ENCODE measurements at regions not wholly inside any gene's neighbourhood (a gene's known extent, or its start where the extent isn't known, plus 50 kb on each side); places are given as distances from the start of the nearest gene placed in this dataset.

DNA sequence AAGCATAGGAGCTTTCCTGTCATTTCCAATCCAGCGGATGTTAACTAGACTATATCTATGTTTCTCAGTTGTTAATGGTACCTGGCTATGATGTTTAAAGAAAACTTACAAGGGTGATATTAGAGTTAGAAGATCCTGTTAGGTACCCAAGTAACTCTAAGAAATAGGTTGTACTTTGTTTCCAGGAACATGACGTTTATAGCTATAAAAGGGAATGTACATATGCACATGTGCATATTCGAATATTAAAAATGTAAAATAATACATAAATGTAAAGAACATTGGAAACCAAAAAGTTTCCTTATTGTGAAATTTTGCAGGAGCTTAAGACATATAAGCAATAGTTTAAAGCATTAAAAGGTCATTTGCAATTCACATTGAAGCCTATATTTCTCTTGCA lies 247.7 kb upstream of the EDIL3 start:
- no peaks in the 10 kb centered on the region for H3K4me1 ChIP-seq (ENCODE audit: insufficient read depth, poor library complexity, severe bottlenecking)
- H3K36me3 ChIP-seq (ENCODE audit: low read depth), result no peaks in the 10 kb centered on the region
- no peaks in the 10 kb centered on the region for H3K9me3 ChIP-seq (ENCODE audit: severe bottlenecking)
- DNase-seq (ENCODE audit: low spot score) (no peak), ATAC-seq (ENCODE audit: low read depth) (no peak)
- TF ChIP-seq, protein P1, sequence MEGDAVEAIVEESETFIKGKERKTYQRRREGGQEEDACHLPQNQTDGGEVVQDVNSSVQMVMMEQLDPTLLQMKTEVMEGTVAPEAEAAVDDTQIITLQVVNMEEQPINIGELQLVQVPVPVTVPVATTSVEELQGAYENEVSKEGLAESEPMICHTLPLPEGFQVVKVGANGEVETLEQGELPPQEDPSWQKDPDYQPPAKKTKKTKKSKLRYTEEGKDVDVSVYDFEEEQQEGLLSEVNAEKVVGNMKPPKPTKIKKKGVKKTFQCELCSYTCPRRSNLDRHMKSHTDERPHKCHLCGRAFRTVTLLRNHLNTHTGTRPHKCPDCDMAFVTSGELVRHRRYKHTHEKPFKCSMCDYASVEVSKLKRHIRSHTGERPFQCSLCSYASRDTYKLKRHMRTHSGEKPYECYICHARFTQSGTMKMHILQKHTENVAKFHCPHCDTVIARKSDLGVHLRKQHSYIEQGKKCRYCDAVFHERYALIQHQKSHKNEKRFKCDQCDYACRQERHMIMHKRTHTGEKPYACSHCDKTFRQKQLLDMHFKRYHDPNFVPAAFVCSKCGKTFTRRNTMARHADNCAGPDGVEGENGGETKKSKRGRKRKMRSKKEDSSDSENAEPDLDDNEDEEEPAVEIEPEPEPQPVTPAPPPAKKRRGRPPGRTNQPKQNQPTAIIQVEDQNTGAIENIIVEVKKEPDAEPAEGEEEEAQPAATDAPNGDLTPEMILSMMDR (IDR thresholded peaks at IDR 0.05; ENCODE audit: poor library complexity, severe bottlenecking), result no peak
- H3K27ac ChIP-seq (ENCODE audit: poor library complexity, severe bottlenecking), result no peak overlapping the region
- H3K4me3 ChIP-seq (ENCODE audit: severe bottlenecking), result no peak overlapping the region
- no peaks in the 10 kb centered on the region for H3K27me3 ChIP-seq (ENCODE audit: insufficient read depth, poor library complexity, severe bottlenecking)

DNA sequence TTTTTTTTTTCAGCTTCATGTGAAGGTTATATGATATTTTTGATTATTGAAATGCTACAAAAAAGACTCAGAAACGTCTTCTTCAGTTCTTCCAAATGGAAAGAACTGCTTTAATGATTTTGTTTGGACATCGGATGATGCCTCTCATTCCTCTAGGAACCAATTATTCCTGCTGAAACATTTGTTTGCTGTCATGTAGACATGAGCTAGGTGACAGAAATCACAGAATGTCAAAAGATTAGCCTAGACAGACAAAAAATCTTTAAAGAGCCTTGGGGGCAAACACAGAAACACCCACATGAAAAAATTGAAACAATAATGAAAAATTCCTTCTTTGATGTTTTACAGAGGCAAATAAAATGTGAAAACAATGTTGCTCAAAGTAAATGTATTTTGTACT lies 244.2 kb upstream of the EDIL3 start:
- TF ChIP-seq, protein P1 (IDR thresholded peaks at IDR 0.05; ENCODE audit: poor library complexity, severe bottlenecking), result no peak
- Histone ChIP-seq H3K36me3 (ENCODE audit: low read depth) (no peaks in the 10 kb centered on the region), H3K9me3 (ENCODE audit: severe bottlenecking) (no peaks in the 10 kb centered on the region), H3K4me1 (ENCODE audit: insufficient read depth, poor library complexity, severe bottlenecking) (no peaks in the 10 kb centered on the region), H3K4me3 (ENCODE audit: severe bottlenecking) (no peak overlapping the region), H3K27ac (ENCODE audit: poor library complexity, severe bottlenecking) (no peak overlapping the region), H3K27me3 (ENCODE audit: insufficient read depth, poor library complexity, severe bottlenecking) (no peaks in the 10 kb centered on the region)
- ATAC-seq (ENCODE audit: low read depth), result no peak
- DNase-seq (ENCODE audit: low spot score), result no peak

DNA sequence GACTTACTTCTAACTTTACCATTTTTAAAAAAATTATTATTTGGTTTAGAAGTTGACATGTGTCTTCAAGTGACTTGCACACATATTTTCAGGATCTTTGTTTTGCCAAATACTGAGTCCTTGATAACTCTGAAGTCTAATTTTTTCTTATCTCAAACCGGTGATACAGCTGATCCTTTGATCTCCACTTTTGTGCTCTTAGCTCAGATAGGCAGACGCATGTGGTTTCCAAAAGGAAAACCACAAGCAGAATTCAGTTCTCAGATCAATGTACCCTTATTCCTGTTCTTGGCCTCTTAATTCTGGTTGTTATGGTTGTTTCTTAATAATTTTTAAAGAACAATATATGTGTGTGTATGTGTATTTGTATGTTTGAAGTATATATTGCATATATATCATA lies 238.3 kb upstream of the EDIL3 start:
- no peak overlapping the region for H3K4me3 ChIP-seq (ENCODE audit: severe bottlenecking)
- no peak overlapping the region for H3K27ac ChIP-seq (ENCODE audit: poor library complexity, severe bottlenecking)
- ATAC-seq (ENCODE audit: low read depth) (no peak), DNase-seq (ENCODE audit: low spot score) (no peak)
- H3K9me3 ChIP-seq (ENCODE audit: severe bottlenecking), result no peaks in the 10 kb centered on the region
- H3K36me3 ChIP-seq (ENCODE audit: low read depth), result no peaks in the 10 kb centered on the region
- no peaks in the 10 kb centered on the region for H3K27me3 ChIP-seq (ENCODE audit: insufficient read depth, poor library complexity, severe bottlenecking)
- H3K4me1 ChIP-seq (ENCODE audit: insufficient read depth, poor library complexity, severe bottlenecking), result no peaks in the 10 kb centered on the region
- TF ChIP-seq, protein P1 (IDR thresholded peaks at IDR 0.05; ENCODE audit: poor library complexity, severe bottlenecking), result no peak

DNA sequence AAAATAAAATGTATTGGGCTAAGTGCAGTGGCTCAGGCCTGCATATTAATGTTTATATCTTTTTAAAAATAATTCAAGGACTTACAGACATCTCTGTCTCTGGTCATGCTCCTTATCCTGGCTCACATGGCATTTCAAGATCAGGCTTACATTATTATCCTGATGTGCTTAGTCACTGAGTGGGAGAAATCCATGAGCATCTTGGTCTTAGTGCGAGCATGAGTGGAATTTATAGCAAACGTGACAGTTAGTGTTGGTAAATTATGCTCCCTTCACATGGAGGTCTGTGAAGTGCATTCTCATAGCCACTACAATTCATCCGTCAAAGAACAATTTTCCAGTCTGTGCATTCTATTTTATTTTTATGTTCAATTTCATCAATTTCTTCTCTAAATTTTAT lies 237.8 kb upstream of the EDIL3 start:
- Histone ChIP-seq H3K4me1 (ENCODE audit: insufficient read depth, poor library complexity, severe bottlenecking) (no peaks in the 10 kb centered on the region), H3K27ac (ENCODE audit: poor library complexity, severe bottlenecking) (no peak overlapping the region), H3K4me3 (ENCODE audit: severe bottlenecking) (no peak overlapping the region), H3K9me3 (ENCODE audit: severe bottlenecking) (no peaks in the 10 kb centered on the region), H3K27me3 (ENCODE audit: insufficient read depth, poor library complexity, severe bottlenecking) (no peaks in the 10 kb centered on the region), H3K36me3 (ENCODE audit: low read depth) (no peaks in the 10 kb centered on the region)
- TF ChIP-seq, protein P1 (IDR thresholded peaks at IDR 0.05; ENCODE audit: poor library complexity, severe bottlenecking), result no peak
- ATAC-seq (ENCODE audit: low read depth), result no peak
- DNase-seq (ENCODE audit: low spot score), result no peak

DNA sequence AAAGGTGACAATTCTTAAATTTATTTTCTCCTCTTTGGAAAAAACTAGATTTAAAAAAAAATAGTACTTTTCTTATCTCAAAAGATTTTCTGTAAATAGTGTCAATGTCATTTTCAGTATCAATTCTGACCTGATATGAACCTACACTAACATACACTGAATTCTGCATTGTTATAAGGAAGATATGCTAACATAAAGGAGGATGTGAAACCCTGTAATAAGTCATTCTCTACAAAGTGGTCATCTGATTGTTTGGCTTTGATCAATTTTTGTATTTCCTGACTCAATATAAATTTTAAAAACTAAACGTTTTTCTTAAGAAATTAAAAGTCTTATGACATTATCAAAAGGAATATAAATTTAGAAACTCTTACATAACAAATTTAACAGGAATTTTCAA lies 233.6 kb upstream of the EDIL3 start:
- TF ChIP-seq, protein P1 (IDR thresholded peaks at IDR 0.05; ENCODE audit: poor library complexity, severe bottlenecking), result no peak
- H3K27ac ChIP-seq (ENCODE audit: poor library complexity, severe bottlenecking), result no peak overlapping the region
- no peaks in the 10 kb centered on the region for H3K9me3 ChIP-seq (ENCODE audit: severe bottlenecking)
- ATAC-seq (ENCODE audit: low read depth) (no peak), DNase-seq (ENCODE audit: low spot score) (no peak)
- no peaks in the 10 kb centered on the region for H3K27me3 ChIP-seq (ENCODE audit: insufficient read depth, poor library complexity, severe bottlenecking)
- no peak overlapping the region for H3K4me3 ChIP-seq (ENCODE audit: severe bottlenecking)
- no peaks in the 10 kb centered on the region for H3K36me3 ChIP-seq (ENCODE audit: low read depth)
- H3K4me1 ChIP-seq (ENCODE audit: insufficient read depth, poor library complexity, severe bottlenecking), result no peaks in the 10 kb centered on the region
